Left kidney (tissue), 1 donor: ENCODE measurements at regions not wholly inside any gene's neighbourhood (a gene's known extent, or its start where the extent isn't known, plus 50 kb on each side); places are given as distances from the start of the nearest gene placed in this dataset.
"Not testable (repeated sequence)": the region's sequence is repeated elsewhere in the genome, so short reads cannot be mapped to it uniquely, and the experiment has no call there.

Experiments used
- DNase-seq: peaks from one replicate; pipeline ENCODE4 v3.0.0-alpha.2; 2013

DNA sequence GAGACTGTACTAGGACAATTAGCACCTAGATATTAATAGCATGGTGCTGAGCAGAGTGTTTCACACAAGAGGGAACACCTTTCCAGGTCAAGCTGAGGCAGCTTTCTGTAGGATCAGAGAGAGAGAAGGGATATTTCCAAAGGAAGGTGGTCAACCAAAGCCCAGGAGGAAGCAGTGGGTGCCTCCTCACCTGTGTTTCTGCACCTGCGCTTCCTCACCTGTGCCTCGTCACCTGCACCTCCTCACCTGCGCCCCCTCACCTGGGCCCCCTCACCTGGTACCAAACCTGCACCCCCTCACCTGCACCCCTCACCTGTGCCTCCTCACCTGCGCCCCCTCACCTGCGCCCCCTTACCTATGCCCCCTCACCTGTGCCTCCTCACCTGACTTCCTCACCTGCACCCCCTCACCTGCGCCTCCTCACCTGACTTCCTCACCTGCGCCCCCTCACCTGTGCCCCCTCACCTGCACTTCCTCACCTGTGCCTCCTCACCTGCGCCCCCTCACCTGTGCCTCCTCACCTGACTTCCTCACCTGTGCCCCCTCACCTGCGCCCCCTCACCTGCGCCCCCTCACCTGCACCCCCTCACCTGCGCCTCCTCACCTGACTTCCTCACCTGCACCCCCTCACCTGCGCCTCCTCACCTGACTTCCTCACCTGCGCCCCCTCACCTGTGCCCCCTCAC lies 67.9 kb downstream of the TTLL2 start:
- DNase-seq: no peak

DNA sequence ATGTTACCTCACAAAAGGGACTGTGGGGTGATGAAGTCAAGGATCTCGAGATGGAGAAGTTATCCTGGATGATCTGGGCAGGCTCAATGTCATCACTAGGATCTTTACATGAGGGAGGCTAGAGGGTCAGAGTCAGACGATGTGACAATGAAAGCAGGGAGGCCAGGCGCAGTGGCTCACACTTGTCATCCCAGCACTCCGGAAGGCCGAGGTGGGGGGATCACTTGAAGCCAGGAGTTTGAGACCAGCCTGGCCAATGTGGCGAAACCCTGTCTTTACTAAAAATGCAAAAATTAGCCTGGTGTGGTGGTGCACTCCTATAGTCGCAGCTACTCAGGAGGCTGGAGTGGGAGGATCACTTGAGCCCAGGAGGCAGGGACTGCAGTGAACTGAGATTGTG lies 68.8 kb downstream of the TTLL2 start:
- no peak for DNase-seq

GRCh38 chr6:167394339-167394738 lies 69.5 kb downstream of the TTLL2 start:
- no peak for DNase-seq

GRCh38 chr6:167394820-167395219 lies 69.9 kb downstream of the TTLL2 start:
- no peak for DNase-seq

DNA sequence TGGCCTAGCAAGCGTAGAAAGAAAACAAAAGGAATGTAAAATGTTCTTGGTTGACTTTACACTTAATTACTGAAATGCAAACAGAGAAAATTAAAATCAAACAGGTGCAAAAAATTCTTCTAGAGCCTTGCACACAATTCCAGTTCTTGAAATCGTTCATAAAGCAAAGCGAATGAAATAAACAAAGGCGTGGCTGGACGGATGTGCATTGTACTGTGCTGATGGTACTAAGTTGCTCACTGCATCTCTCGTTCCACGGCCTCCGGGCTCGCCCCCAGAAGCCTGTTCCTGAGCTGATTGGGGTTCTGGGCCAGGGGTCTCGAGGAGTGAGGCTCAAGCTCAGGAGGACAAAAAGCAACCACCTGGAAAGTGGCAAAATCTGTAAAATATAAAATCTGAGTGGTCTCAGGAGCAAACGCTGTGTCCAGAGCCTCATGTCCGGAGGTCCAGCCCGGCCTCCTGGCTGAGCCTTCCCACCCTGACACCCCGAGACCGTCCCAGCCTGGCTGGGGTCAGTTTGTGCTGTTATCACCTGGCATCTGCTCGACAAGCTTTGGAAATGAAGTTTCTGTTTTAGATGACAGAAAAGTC lies 71.3 kb downstream of the TTLL2 start:
- DNase-seq: no peak

- no peak for DNase-seq
These were observed 72.0 kb downstream of the TTLL2 start for GRCh38 chr6:167396659-167397490.

- no peak for DNase-seq
These were observed 72.8 kb downstream of the TTLL2 start for GRCh38 chr6:167397712-167398111.

- no peak for DNase-seq
These were observed 73.5 kb downstream of the TTLL2 start for GRCh38 chr6:167398214-167399050.

GRCh38 chr6:167399051-167399387 lies 74.1 kb downstream of the TTLL2 start:
- no peak for DNase-seq

DNA sequence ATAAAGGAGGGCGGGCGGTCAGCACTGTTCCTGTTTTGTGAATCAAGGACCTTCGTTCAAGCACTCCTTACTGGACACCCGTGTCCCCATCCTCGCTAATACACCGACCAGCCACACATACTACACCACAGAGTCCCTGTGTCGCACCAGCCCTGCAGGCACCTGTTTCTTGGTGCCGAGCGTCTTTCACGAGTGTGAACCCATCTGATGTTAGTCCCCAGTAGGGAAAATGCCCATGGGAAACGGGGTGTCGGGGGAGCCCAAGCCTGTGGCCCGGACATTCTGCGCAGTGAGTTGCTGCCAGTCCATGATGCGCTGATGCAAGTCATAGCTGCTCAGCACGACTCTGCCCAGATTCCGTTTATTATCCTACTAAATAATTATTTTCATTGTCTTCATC lies 74.7 kb downstream of the TTLL2 start:
- DNase-seq: no peak

- DNase-seq: no peak
These were observed 75.7 kb downstream of the TTLL2 start for GRCh38 chr6:167400482-167401138.

DNA sequence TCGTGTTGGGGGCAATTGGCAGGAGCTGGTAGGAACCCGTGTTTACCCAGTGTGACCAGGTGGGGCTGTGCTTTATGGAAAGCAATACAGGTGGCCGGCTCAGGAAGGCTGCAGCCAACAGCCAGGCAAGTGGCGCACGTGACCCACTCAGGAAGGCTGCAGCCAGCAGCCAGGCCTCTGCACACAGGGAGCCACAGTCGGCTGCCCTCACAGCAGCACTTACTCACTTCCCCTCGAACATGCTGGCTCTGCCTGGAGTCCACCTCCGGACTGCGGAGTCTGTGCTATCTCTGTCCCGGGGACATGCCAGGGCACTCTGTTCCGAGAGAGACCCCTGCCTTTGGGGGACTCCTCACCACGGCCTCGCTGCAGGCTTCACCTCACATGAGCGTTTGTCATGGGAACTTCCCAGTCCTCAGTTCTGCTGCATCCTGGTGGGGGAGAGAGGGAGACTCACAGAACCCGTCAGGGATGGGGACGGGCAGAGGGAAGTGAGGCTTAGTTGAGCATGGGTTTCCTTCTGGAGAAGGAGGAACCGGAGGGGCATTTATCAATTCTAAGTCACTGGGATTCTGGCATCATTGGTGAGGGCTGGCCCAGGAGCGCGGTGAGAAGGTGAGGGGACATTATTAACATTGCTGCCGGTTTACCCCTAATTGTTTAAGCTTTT lies 76.8 kb downstream of the TTLL2 start:
- peak; percentile 30 for DNase-seq

DNA sequence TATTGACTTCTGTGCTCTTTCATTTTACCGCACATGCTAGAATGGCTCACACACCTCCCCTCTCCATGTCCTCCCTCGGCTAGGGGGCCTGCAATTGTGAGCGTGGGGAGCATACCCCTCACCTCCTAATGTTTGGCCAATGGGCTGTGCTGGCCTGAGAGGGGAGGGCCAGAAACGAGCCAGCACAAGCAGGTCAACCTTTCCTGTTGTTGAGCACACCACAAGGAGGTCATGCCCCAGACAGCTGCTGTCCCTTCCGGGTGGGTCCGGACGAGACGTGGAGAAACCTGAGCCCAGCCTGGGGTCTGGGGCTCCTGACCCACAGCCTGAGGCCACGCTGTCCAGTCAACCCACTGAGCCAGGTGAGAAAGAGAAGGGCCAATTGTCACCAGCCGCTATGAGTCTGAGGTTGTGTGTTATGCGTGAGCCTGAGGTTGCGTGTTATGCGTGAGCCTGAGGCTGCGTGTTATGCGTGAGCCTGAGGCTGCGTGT lies 77.4 kb downstream of the TTLL2 start:
- DNase-seq: no peak

DNA sequence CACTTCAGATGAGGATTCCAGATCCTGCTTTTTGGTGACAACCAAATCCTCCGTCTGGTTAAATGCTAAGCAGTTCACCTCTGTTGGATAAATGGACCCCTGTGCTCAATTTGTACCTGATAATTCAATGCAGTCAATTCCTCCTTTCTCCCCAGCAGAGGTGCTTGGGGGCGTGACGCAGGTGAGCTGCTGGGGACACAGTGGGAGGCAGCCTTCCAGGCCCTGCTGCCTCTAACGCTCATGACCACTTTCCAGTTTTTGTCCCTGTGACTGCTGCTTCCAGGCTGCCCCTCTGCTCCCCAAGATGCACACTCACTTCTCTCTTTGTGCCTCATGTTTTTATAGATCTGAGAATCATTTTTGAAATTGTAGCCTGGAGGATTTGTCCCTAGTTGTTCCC lies 78.5 kb downstream of the TTLL2 start:
- no peak for DNase-seq

DNA sequence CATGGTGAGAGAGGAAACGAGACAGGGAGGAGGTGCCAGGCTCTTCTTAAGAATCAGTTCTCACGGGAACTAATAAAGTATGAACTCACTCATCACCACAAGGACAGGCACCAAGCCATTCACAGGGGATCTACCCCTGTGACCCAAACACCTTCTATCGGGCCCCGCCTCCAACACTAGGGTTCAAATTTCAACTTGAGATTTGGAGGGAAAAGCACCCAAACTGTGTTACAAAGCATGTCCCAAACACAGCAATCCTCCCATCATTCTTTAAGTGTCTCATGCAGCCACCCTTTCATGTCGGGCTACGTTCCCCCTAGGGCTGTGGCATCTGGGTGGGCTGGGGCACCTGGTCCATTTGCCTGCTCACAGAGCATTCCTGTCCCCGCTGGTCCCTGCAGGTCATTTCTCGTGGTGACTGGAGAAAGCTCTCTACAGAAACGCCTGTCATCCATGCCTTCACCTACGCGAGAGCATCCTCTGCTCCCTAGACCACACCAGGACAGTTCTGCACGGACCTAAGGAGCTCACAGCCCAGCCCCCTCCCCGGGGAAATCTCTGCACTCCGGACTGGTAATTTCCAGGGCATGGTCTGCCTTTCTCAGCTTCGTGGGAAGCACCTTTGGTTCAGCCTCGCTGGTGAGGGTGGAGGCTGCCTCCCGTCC lies 79.6 kb downstream of the TTLL2 start:
- DNase-seq: no peak

GRCh38 chr6:167405778-167406532 lies 81.1 kb downstream of the TTLL2 start:
- DNase-seq: no peak

DNA sequence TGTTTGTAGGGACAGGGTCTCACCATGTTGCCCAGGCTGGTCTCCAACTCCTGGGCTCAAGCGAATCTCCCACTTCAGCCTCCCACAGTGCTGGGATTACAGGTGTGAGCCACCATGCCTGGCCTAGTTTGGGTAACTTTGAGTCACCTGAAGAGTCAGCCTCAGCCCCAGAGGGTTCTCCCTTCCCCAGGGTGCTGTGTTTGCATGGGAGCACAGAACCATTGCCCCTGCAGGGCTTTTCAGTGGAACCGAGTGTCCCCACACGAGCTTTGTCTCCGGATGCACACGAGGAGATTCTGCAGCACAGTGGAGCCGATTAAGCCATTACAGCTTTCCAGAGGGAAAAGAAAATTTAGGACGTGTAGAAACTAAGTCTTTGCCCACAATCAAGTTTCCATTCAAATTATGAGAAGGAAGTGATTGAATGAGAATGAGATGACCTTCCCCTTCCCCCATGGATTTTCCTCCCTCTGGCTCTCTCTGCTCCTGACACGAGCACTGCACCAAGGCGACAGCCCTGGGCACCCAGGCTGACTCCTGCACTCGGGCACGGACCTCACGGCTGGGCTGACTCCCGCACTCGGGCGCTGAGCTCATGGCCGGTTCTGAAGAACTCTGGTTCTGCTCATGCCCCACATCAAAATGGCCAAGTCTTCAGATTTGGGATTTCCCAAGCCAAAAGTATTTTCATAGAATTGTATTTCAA lies 81.8 kb downstream of the TTLL2 start:
- not testable (repeated sequence) for DNase-seq

DNA sequence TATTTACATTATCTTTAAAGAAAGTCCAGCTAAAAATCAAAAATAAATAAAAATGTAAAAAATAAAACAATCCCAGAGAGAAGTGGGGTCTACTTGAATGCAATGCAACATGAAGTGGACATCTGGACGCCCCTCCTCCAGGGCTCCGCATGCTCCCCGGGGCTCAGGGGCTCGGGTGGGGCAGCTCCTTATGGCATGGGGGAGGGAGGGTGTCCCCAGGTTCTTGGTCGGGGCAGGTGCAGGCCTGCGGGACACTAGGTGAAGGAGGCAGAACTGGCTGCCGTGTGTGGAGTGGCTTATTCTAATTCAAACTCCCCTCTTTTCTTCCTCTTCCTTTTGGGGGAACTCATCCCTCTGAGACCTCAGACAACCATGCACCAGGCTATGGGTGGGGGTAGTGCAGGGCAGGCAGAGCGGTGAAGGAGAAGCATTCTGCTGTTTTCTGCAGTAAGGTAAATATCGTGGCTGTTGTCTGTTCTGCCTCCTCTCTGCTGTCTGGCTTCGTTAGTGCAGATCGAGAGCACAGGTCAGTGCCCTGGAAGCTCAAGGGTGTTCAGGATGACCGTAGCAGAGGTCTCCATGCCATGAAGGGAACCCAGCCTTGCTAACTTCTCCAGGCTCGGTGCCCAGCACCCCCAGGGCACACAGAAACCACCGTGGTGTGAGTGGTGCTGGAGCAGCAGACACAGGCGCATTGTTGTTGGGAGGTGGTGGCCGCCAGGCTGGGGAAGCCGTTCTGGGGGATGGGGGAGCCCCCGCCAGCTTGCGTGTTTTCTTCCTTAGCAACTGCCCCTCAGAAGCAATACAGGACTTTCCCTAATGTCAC lies 82.6 kb downstream of the TTLL2 start:
- DNase-seq: no peak
